NOMO-1 treated with dmso at 0.1 percent for 144 hours (cell line): ENCODE measurements at regions not wholly inside any gene's neighbourhood (a gene's known extent, or its start where the extent isn't known, plus 50 kb on each side); places are given as distances from the start of the nearest gene placed in this dataset.

Experiments
- DNase-seq: peaks from one replicate; lab custom pipeline; 2025; ENCODE audit not compliant: unreplicated experiment; lab: John Stamatoyannopoulos, UW

DNA sequence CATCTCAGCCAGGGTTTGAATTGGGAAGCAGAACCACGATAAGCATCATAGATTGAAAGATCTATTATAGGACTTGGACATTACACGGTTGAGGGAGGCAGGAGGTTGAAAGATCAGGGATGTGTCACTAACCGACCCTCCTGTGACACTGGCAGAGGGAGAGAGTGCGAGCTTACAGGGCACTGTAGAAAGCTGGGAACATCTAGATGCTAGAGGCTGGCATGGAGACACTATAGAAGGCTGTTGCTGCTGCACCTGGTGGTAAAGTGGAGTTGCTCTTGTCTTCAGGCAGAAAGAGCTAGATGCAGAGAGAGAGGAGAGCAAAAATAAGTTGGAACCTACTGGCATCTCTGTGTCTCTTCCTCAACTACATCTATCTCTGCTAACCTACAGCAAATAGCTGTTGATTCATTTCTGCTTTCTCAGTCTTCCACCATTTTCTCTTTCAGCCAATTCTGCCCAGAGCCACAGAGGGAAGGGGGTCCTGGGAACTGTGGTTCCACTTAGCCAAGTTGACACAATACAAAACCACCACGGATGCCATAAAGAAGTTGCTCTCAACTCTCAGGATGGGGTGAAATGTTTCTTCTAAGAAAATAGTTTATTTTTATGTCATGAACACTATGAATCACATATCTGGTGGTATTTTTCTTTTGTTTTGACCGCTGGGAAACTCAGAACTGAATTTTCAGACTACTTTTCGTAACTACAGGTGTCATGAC is 155.9 kb downstream of the ZNF281 start:
- no peak for DNase-seq

DNA sequence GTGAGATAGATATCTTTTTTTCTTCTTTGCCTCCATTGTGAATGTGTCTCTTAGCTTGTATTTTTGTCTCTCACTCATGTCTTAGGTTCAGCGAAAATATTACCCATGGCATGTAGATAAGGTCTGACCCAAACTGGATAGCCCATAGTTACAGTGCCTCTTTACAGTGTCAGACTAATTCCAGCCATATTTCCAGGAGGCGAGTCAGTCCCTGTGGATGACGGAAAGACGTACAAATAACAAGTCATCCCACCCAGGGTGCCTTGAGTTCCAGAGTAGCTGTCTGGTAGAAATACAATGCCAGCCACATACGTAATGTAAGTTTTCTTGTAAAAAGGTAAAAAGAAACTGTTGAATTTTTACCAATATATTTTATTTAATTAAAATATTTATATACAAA is 157.3 kb downstream of the ZNF281 start:
- DNase-seq: no peak

DNA sequence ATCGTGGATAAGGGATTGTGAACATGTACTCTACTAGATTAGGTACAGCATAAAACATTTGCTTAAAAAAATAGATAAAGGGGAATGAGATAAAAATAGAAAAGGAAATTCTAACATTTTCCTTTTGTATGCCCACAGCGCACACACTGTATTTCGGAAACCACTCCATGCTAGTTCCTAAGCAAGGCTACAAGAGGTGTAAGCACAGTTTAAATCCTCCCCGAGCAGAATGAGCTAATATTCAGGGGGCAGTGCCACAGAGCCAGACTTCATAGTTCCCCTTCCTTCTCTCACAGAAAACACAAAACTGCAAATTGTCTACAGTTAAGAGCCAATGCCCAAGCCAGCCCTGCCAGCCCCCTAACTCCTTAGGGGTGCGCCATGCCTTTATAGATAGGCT is 159.4 kb downstream of the ZNF281 start:
- DNase-seq: no peak

DNA sequence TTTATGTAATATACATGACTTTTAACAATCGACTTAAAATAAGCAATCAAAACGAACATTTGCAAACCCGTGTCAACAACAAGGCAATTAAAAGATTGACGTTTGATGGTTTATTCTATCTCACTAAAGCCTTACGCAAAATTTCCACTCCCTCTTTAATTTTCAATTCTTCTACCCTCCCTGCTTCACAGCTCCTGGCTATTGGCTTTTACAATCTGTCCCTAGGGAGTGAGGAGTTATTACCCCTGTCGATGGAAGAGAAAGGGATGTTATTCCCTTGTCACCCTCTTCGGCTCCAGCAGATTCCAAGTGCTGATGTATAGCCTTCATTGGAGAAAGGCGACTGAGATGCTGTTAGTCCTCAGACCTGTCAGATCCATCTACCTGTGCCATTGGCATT is 161.3 kb downstream of the ZNF281 start:
- no peak for DNase-seq

DNA sequence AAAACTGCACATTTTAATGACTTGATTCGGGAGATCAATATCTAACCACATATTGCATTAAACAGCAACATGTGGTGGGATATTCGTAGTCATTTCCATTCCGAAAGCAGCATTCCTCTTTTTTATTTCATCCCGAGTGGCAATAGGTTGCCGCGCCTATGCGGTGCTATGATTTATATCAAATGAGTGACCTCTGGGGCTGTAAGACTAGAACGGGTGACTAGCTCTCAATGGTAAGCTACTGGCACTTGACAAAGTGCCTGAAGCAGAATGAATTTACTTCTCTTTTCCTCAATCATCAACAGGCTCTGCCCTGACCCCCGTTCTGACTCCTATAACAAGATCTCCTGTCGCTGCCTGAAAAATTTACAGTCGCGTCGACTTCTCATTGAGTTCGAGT is 162.3 kb downstream of the ZNF281 start:
- no peak for DNase-seq

DNA sequence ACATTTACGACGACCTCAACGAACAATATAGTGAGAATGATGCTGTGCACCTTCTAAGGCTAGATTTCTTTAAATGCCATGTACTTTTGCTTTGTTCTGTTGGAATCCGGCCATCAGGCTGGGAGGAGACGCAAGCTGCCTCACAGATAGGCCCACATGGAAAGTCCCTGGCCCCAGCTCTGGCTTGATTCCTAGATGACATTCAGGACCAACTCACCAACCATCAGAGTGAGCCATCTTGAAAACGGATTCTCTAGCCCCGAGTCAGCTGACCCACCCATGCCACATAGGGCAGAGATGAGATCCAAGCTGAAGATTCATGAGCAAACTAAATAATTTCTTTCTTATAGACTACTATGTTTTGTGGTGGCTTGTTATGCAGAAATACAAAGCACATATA is 164.4 kb downstream of the ZNF281 start:
- no peak for DNase-seq

DNA sequence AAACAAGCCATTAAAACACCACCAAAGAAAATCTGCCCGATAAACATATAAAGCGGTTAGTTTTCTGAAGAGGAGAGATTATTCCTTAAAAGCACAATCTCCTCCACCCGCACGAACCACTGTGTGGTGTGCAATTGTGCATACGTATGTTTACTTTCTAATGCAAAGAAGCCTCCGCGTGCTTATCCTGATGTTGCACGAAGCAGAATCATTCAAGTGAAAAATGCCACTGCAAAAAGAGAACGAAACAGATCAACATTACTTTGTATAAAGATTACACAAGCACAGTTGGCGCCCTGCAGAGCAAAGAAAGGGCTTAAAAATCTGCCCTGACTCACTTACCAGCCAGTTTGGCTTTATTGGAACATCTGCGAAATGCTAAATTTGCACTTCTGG is 166.8 kb downstream of the ZNF281 start:
- DNase-seq: no peak

DNA sequence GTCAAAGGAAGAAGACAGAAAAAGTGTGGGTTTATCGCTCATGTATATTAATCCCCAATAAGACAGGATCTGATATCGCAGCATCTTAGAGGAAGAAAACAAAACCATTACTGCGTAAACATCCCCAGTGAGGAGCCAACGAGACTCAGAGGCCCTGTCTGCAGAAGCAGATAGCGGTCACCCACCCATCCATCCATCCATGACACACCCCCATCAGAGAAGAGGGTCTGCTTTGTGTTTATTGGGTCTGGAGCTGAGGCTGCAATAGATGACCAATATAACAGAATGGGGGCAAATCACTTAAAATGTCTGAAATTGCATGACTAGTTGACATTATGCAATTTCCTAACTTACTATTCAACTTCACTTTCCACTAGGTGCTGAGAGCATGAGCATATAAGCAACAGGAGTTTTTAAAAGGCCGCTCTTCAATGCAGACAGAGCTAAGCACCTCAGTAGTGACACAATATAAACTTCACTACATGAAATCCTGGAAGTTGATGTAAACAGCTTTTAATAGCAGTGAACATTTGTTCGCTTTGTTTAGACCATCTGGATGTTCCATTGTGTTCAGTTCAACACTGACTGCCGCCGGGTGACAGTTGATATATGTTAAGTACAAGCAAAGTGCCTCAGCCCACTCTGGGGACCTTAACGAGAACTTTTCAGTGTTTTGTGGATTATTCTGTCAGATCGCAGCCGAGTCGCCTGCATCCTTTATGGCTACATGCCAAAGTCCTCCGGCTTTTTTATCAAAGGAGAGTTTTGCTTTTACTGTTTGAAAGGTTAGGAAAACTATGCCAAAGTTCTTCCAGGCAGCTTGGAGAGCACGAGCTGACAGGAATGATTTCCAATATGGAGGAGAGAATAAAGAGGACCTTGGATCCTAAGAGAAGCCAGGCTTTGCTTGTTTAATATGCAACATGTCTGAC is 167.5 kb downstream of the ZNF281 start:
- no peak for DNase-seq

DNA sequence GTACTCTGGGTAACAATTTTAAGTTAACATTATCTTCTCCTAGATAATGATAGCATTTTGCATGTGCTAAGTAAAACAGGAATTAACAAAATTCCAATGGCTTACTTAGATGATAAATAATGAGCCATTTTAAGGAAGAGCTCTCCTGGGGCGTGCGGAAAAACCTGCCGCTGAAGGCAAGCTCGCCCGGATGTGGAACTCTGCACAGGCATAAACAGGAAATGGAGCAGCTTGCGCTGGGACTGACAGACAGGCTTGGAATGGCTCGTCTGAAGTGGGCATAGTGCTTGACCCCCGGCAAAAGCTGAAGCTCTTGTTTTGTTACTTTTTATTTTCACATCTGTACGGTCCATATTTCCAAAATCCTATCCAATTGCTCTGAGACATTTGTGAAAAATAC is 169.2 kb downstream of the ZNF281 start:
- no peak for DNase-seq

DNA sequence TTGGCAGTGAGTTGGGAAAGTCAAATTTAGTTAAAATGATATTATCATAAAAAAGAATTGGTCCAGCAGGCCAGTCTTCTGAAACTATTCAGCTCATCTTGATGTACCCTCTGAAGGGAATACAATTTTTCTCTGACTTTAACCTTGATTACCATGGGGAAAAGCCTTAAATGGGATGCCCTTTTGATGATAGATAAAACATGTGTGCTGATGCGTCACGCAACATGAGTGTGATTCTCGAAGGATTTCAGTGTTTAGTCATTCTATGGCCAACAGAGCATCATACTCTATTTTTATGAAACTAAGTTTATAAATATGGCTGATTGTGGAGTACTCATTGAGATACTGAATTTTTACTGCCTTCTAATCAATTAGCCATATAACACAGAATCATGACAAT is 171.5 kb downstream of the ZNF281 start:
- no peak for DNase-seq

DNA sequence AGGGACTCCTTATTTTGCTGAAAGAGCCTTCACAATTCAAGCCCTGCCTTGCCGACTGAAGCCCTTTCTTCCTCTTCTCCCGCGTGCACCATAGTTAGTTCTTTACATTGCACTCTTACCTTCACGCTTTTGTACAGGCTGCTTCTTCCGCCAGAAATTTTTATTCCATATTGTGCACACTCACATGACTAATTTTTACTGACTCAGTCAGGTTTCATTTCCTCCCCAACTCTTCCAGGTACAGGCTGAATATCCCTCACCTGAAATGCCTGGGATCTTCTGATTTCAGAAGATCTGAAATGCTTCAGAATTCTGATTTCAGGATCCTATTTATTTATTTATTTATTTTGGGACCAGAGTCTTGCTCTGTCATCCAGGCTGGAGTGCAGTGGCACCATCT is 172.8 kb downstream of the ZNF281 start:
- DNase-seq: no peak

DNA sequence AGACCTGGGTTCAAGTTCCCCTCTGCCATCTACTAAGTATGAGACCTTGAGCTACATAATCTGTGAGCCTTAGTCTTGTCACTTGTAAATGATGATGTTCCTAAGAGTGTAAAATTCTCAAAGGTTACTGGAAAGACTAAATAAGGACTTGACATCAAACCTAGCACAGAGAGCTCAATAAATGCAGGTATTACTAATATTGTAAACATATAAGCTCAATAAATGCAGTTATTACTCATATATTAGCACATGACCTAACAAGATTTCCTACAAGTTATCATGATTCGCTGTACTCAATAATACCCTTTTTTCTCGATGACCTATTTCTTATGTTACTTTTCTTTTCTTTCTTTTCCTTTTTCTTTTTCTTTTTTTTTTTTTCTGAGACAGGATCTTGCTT is 174.9 kb downstream of the ZNF281 start:
- DNase-seq: no peak

DNA sequence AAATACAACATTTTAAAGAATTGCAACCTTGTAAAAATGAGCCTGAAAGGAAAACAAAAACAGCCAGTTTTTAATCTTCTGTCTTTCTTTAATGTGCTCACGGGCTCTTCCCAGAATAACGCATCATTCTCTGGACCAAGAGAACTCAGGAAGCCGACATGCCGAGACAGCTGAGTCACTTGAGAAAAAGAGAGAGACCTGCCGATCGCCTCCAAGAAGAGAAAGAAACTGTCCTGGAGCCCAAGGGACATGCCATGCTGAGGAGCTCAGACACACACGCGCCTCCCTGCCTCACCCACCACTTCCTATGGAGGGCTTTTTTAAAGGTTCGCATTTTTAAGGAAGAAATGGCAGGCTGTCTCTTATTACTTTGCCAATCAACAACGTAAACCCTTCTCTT is 176.4 kb downstream of the ZNF281 start:
- DNase-seq: no peak

DNA sequence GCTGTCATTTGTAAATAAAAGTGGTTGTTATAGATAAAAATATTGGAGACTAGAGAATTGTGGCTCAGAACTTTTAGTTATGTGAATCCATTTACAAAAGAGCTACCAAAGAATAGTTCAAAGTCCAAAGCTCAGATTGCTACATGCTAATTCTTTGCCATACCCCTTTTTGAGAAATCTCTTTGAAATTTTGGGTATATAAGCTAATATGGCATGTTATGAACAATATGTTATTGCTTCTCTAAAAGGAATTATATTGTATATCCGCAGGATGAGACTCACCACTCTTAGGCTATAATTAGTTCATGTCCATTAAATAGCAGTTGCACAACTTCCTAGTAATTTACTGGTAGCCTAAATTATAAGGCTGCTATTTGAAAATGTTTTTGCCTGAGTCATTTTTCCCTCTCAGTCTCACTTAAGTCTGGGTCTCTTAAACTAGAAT is 178.0 kb downstream of the ZNF281 start:
- peak; percentile 63 for DNase-seq

DNA sequence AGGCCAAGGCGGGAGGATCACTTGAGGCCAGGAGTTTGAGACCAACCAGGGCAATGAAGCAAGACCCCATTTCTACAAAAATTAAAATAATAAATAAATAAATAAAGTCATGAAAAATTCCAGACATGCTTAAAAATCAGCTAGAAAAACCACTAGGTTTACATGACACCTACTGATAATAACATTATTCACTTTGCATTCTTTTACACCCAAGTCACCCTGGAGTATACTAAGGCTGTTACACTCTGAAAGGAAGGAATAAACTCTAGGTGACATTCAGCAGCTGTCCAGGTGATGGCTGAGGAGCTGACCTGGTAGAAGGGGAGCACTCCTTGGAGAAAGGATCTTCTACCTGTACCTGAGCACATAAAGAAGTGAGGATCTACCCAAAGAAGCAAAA is 179.2 kb downstream of the ZNF281 start:
- DNase-seq: no peak

DNA sequence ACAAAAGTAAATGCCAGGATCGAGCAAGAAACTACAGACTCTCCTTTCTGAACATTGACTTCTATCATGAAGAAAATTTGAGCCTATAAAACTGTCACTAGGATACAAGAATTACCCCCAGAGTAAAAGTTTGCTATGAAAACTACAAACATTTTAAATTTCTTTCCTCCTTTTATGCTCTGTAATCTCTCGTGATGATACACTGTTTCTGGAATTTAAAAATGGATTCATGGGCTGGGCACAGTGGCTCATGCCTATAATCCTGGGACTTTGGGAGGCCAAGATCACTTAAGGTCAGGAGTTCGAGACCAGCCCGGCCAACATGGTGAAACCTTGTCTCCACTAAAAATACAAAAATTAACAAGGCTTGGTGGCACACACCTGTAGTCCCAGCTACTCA is 181.3 kb downstream of the ZNF281 start:
- DNase-seq: no peak

DNA sequence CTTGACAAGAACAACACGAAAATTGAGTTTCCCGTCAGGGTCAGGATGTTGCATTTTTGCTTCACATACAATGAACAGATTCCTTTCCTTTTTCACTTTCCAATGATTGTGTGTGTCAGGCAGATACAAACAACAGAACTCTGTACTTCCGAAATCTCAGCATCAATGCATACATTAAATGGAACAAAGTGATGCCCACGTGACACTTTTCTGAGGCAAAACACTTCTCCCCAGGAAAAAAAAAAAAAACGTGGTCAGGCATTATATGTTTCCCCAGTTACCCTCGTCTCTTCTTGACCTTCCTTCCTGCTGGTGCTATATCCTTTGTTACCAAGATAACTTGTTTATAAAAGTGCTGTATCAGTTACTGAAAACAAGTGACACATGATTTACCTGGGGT is 181.8 kb downstream of the ZNF281 start:
- no peak for DNase-seq
